Stomach (tissue), 8 donors: ENCODE measurements at regions not wholly inside any gene's neighbourhood (a gene's known extent, or its start where the extent isn't known, plus 50 kb on each side); places are given as distances from the start of the nearest gene placed in this dataset.
A peak's percentile ranks its signal among the peaks of the same experiment; 100 is the strongest.

ENCODE experiments used
- DNase-seq, 2 donors: peaks; one replicate each; pipeline versions ENCODE4 v3.0.0 to v3.0.0-alpha.2; 2013 to 2019
- H3K27ac ChIP-seq, 5 donors: fragments of 200-600 bp in 4 of 5; sonication (generic) in 4 of 5; one replicate each; pipeline ENCODE4 v1.5.1; 2013 to 2019; ENCODE audit warnings: mild to moderate bottlenecking in 1 of 5, moderate library complexity in 1 of 5
- H3K27me3 ChIP-seq, 3 donors: fragments of 200-600 bp; sonication (generic); one replicate each; pipeline ENCODE4 v1.5.1; 2017 to 2019; ENCODE audit warnings: mixed run types in 1 of 3
- H3K36me3 ChIP-seq, 4 donors: fragments of 200-600 bp; sonication (generic); 1 replicate in 3 of 4; 2 replicates in 1 of 4; pipeline ENCODE4 v1.5.1; 2016 to 2019
- H3K4me1 ChIP-seq, 4 donors: fragments of 200-600 bp; sonication (generic); one replicate each; pipeline ENCODE4 v1.5.1; 2016 to 2019
- H3K4me3 ChIP-seq, 4 donors: fragments of 200-600 bp; sonication (generic) in 3 of 4; one replicate each; pipeline ENCODE4 v1.5.1; 2016 to 2019; ENCODE audit warnings: mild to moderate bottlenecking in 1 of 4
- H3K9me3 ChIP-seq, 4 donors: fragments of 200-600 bp; sonication (generic); one replicate each; pipeline ENCODE4 v1.5.1; 2016 to 2019
- EP300 ChIP-seq: sonication (generic); formaldehyde crosslinking; IDR thresholded peaks from one replicate; pipeline ENCODE4 v1.6.1; 2017; ENCODE audit warnings: antibody characterized with exemption
- POLR2A ChIP-seq, 4 donors: fragments of 450-650 bp; IDR thresholded peaks; one replicate each; pipeline ENCODE4 v1.6.1; 2016; ENCODE audit warnings: antibody characterized with exemption in 4 of 4, control low read depth in 2 of 4, mild to moderate bottlenecking in 1 of 4, moderate library complexity in 1 of 4
- POLR2AphosphoS5 ChIP-seq, 3 donors: sonication (generic); formaldehyde crosslinking; IDR thresholded peaks; one replicate each; pipeline ENCODE4 v1.6.1; 2016; ENCODE audit warnings: antibody characterized with exemption in 3 of 3
- WGBS, 5 donors: extraction: QIAGEN DNeasy Blood & Tissue Kit in 3 of 5; methylation state at CpG; one replicate each; pipeline versions ENCODE4 v1.1.5 to v1.1.7; 2013 to 2018; 5-methylcytosine and 5-hydroxymethylcytosine counted together
- intact Hi-C: fragments of 100-400 bp; cut with DNase I; formaldehyde crosslinking; loops from one replicate; pipeline ENCODE4 v1.15.1; 2023; ENCODE audit warnings: low total_unique reads
- TF ChIP-seq, protein P1 (sequence below), 7 experiments: fragments of 450-650 bp in 4 of 7; fragments of 200-600 bp in 3 of 7; sonication (generic) in 3 of 7; IDR thresholded peaks; one replicate each; pipeline ENCODE4 v1.5.1; 2016 to 2019; ENCODE audit warnings: antibody characterized with exemption in 7 of 7, control low read depth in 2 of 7, mild to moderate bottlenecking in 1 of 7
- donor health status: healthy with polysubstance abuse.
- donor health status: Bipolar disorder and iron deficiency.
- donor health status: healthy.

GRCh38 chr5:3027185-3027865 lies 275.8 kb upstream of the IRX2 start:
- Histone ChIP-seq H3K27ac (no peak overlapping the region), H3K36me3 (no peaks in the 10 kb centered on the region), H3K27me3 (no peaks in the 10 kb centered on the region), H3K4me3 (no peak overlapping the region), H3K9me3 (no peaks in the 10 kb centered on the region), H3K4me1 (no peaks in the 10 kb centered on the region)
- no peak for DNase-seq
- 79 to 86% (median 83%) methylated on average over 17 of the region's 17 CpGs for WGBS, 5 donors
- no peak for TF ChIP-seq POLR2A (IDR thresholded peaks at IDR 0.05)
- no peak for TF ChIP-seq POLR2AphosphoS5 (IDR thresholded peaks at IDR 0.05)
- TF ChIP-seq, protein P1, sequence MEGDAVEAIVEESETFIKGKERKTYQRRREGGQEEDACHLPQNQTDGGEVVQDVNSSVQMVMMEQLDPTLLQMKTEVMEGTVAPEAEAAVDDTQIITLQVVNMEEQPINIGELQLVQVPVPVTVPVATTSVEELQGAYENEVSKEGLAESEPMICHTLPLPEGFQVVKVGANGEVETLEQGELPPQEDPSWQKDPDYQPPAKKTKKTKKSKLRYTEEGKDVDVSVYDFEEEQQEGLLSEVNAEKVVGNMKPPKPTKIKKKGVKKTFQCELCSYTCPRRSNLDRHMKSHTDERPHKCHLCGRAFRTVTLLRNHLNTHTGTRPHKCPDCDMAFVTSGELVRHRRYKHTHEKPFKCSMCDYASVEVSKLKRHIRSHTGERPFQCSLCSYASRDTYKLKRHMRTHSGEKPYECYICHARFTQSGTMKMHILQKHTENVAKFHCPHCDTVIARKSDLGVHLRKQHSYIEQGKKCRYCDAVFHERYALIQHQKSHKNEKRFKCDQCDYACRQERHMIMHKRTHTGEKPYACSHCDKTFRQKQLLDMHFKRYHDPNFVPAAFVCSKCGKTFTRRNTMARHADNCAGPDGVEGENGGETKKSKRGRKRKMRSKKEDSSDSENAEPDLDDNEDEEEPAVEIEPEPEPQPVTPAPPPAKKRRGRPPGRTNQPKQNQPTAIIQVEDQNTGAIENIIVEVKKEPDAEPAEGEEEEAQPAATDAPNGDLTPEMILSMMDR (IDR thresholded peaks at IDR 0.05), result no peak
- TF ChIP-seq EP300, result no peak
- intact Hi-C loops, result no loop called here

DNA sequence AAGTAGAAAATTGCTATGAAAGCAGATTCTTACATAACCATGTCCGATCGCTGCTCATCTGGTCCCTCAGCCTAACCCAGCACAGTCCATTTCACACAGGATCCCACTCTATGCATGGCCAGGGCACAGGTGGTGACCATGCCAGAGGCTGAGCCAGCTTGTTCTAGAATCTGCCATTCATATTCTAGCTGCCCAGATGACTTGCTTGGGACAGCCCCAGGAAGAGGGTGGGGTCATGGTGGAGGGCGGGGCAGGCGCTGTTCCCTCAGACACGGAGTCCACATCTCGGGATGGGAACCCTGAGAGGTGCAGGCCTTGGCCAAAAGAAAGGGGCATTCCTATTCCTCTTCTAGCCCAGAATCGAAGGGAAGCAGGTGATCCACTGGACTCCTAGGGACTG lies 275.2 kb upstream of the IRX2 start:
- WGBS, 5 donors, result 77 to 94% (median 91%) methylated on average over 6 to 7 of the region's 7 CpGs
- no peaks in the 10 kb centered on the region for H3K9me3 ChIP-seq
- H3K27me3 ChIP-seq, result no peaks in the 10 kb centered on the region
- no peak overlapping the region for H3K27ac ChIP-seq
- H3K4me1 ChIP-seq, result no peaks in the 10 kb centered on the region
- intact Hi-C loops, result no loop called here
- no peak overlapping the region for H3K4me3 ChIP-seq
- H3K36me3 ChIP-seq, result no peaks in the 10 kb centered on the region
- TF ChIP-seq, protein P1 (IDR thresholded peaks at IDR 0.05), result no peak
- TF ChIP-seq POLR2A (IDR thresholded peaks at IDR 0.05) (no peak), EP300 (no peak), POLR2AphosphoS5 (IDR thresholded peaks at IDR 0.05) (no peak)
- no peak for DNase-seq

GRCh38 chr5:3026099-3026498 lies 274.6 kb upstream of the IRX2 start:
- Histone ChIP-seq H3K9me3 (no peaks in the 10 kb centered on the region), H3K4me3 (no peak overlapping the region), H3K4me1 (no peaks in the 10 kb centered on the region), H3K27me3 (no peaks in the 10 kb centered on the region), H3K27ac (no peak overlapping the region), H3K36me3 (no peaks in the 10 kb centered on the region)
- WGBS, 5 donors, result 67 to 82% (median 75%) methylated on average over 9 of the region's 9 CpGs
- no peak for DNase-seq
- no peak for TF ChIP-seq EP300
- no peak for TF ChIP-seq POLR2AphosphoS5 (IDR thresholded peaks at IDR 0.05)
- TF ChIP-seq, protein P1 (IDR thresholded peaks at IDR 0.05), result no peak
- TF ChIP-seq POLR2A (IDR thresholded peaks at IDR 0.05), result no peak
- intact Hi-C loops, result no loop called here

GRCh38 chr5:3025392-3025791 lies 273.9 kb upstream of the IRX2 start:
- Histone ChIP-seq H3K4me1 (no peaks in the 10 kb centered on the region), H3K36me3 (no peaks in the 10 kb centered on the region), H3K27me3 (no peaks in the 10 kb centered on the region), H3K27ac (no peak overlapping the region), H3K9me3 (no peaks in the 10 kb centered on the region), H3K4me3 (no peak overlapping the region)
- TF ChIP-seq POLR2AphosphoS5 (IDR thresholded peaks at IDR 0.05) (no peak), POLR2A (IDR thresholded peaks at IDR 0.05) (no peak), EP300 (no peak)
- TF ChIP-seq, protein P1 (IDR thresholded peaks at IDR 0.05), result no peak
- DNase-seq, result peak in 1 of 2 donors; percentile 7
- 77 to 89% (median 85%) methylated on average over 11 of the region's 11 CpGs for WGBS, 5 donors
- intact Hi-C loops, result no loop called here
